HG03565 (cell line): ENCODE measurements at regions not wholly inside any gene's neighbourhood (a gene's known extent, or its start where the extent isn't known, plus 50 kb on each side); places are given as distances from the start of the nearest gene placed in this dataset.

Experiments used
- ATAC-seq: cut with Tn5 transposase; IDR thresholded peaks from one replicate; pipeline ENCODE4 v1.9.1; 2021; ENCODE audit warnings: mild to moderate bottlenecking, moderate library complexity; ENCODE audit not compliant: unreplicated experiment

- no peak for ATAC-seq
Measured at GRCh38 chr2:37541516-37541915, 129.9 kb downstream of the CDC42EP3 start.

GRCh38 chr2:37543999-37544557 is 127.4 kb downstream of the CDC42EP3 start:
- no peak for ATAC-seq

- ATAC-seq, result no peak
Measured at GRCh38 chr2:37544591-37545031, 126.8 kb downstream of the CDC42EP3 start.

- ATAC-seq, result no peak
Measured at GRCh38 chr2:37549598-37549997, 121.8 kb downstream of the CDC42EP3 start.

- ATAC-seq, result no peak
Measured at GRCh38 chr2:37550190-37550589, 121.3 kb downstream of the CDC42EP3 start.

- ATAC-seq, result no peak
Measured at GRCh38 chr2:37551783-37552182, 119.7 kb downstream of the CDC42EP3 start.

GRCh38 chr2:37552339-37552738 is 119.1 kb downstream of the CDC42EP3 start:
- ATAC-seq, result no peak

GRCh38 chr2:37553411-37554154 is 117.9 kb downstream of the CDC42EP3 start:
- no peak for ATAC-seq

- ATAC-seq, result no peak
Measured at GRCh38 chr2:37554155-37554510, 117.3 kb downstream of the CDC42EP3 start.

- ATAC-seq, result no peak
Measured at GRCh38 chr2:37554687-37555086, 116.8 kb downstream of the CDC42EP3 start.

GRCh38 chr2:37555457-37555856 is 116.0 kb downstream of the CDC42EP3 start:
- no peak for ATAC-seq

- no peak for ATAC-seq
Measured at GRCh38 chr2:37556256-37556655, 115.2 kb downstream of the CDC42EP3 start.

- peak; percentile 39 for ATAC-seq
Measured at GRCh38 chr2:37558623-37559022, 112.8 kb downstream of the CDC42EP3 start.

GRCh38 chr2:37560241-37560848 is 111.1 kb downstream of the CDC42EP3 start:
- no peak for ATAC-seq

- ATAC-seq, result no peak
Measured at GRCh38 chr2:37560863-37561614, 110.4 kb downstream of the CDC42EP3 start.

GRCh38 chr2:37561615-37562569 is 109.5 kb downstream of the CDC42EP3 start:
- peak; percentile 72 for ATAC-seq

- ATAC-seq, result no peak
Measured at GRCh38 chr2:37563375-37564015, 107.9 kb downstream of the CDC42EP3 start.

- no peak for ATAC-seq
Measured at GRCh38 chr2:37564356-37564755, 107.1 kb downstream of the CDC42EP3 start.

GRCh38 chr2:37566517-37566981 is 104.9 kb downstream of the CDC42EP3 start:
- no peak for ATAC-seq

GRCh38 chr2:37568565-37568964 is 102.9 kb downstream of the CDC42EP3 start:
- no peak for ATAC-seq
